GM12878 (cell line): ENCODE measurements at regions not wholly inside any gene's neighbourhood (a gene's known extent, or its start where the extent isn't known, plus 50 kb on each side); places are given as distances from the start of the nearest gene placed in this dataset.

Source experiments
- CBX5 ChIP-seq: sonication (generic); IDR thresholded peaks from 2 replicates; pipeline ENCODE4 v1.6.1; 2016; ENCODE audit warnings: low read depth, moderate library complexity, mild to moderate bottlenecking, inconsistent platforms
- EED ChIP-seq: sonication (generic); IDR thresholded peaks from 2 replicates; pipeline ENCODE4 v1.6.1; 2016; ENCODE audit warnings: antibody characterized with exemption, low read depth
- FOXM1 ChIP-seq: IDR thresholded peaks from 2 replicates; pipeline ENCODE4 v1.6.1; 2012; ENCODE audit warnings: low read depth, mild to moderate bottlenecking, inconsistent platforms, low read length, moderate library complexity
- HDGF ChIP-seq: fragments of 450-650 bp; IDR thresholded peaks from 2 replicates; pipeline ENCODE4 v1.6.1; 2016; ENCODE audit warnings: antibody characterized with exemption
- KAT2A ChIP-seq: conservative IDR thresholded peaks from 2 replicates; pipeline ENCODE4 v1.6.1; 2011; ENCODE audit warnings: low read depth, low read length; ENCODE audit not compliant: control insufficient read depth
- NFYB ChIP-seq: IDR thresholded peaks from 2 replicates; pipeline ENCODE4 v1.6.1; 2011; ENCODE audit warnings: low read depth, mild to moderate bottlenecking, low read length, improper control_type of control experiment, moderate library complexity; ENCODE audit not compliant: insufficient read depth
- NR2F1 ChIP-seq: fragments of 450-650 bp; conservative IDR thresholded peaks from 2 replicates; pipeline ENCODE4 v1.6.1; 2017; ENCODE audit warnings: mild to moderate bottlenecking
- NRF1 ChIP-seq: conservative IDR thresholded peaks from 2 replicates; pipeline ENCODE4 v1.6.1; 2011; ENCODE audit warnings: mild to moderate bottlenecking, low read depth, low read length, improper control_type of control experiment
- POLR2A ChIP-seq: IDR thresholded peaks from 2 replicates; pipeline ENCODE4 v1.6.1; 2011; ENCODE audit warnings: low read depth, mild to moderate bottlenecking, low read length
- RBBP5 ChIP-seq: fragments of 200-600 bp; sonication (generic); conservative IDR thresholded peaks from 2 replicates; pipeline ENCODE4 v1.6.1; 2016
- STAT1 ChIP-seq: fragments of 450-650 bp; conservative IDR thresholded peaks from 2 replicates; pipeline ENCODE4 v1.6.1; 2014; ENCODE audit warnings: antibody characterized with exemption, mild to moderate bottlenecking
- TARDBP ChIP-seq: IDR thresholded peaks from 2 replicates; pipeline ENCODE4 v1.6.1; 2016; ENCODE audit warnings: borderline replicate concordance
- TCF3 ChIP-seq: IDR thresholded peaks from 2 replicates; pipeline ENCODE4 v1.6.1; 2012; ENCODE audit warnings: low read depth, mild to moderate bottlenecking, low read length, borderline replicate concordance; ENCODE audit not compliant: insufficient read depth
- TF ChIP-seq, protein P1 (sequence below): fragments of 450-650 bp; IDR thresholded peaks from 2 replicates; pipeline ENCODE4 v1.6.1; 2017; ENCODE audit warnings: mild to moderate bottlenecking
- TF ChIP-seq, protein P2 (sequence below): IDR thresholded peaks from 2 replicates; pipeline ENCODE4 v1.6.1; 2011; ENCODE audit warnings: low read depth, mild to moderate bottlenecking, low read length, moderate library complexity, borderline replicate concordance; ENCODE audit errors: extremely low read depth
- TF ChIP-seq, protein P3 (sequence below): fragments of 450-650 bp; IDR thresholded peaks from 2 replicates; pipeline ENCODE4 v1.6.1; 2017; ENCODE audit warnings: borderline replicate concordance
- TF ChIP-seq, protein P4 (sequence below): IDR thresholded peaks from 2 replicates; pipeline ENCODE4 v1.6.1; 2012; ENCODE audit warnings: mild to moderate bottlenecking, low read depth, low read length
- TF ChIP-seq, protein P5 (sequence below): fragments of 150-350 bp; IDR thresholded peaks from 2 replicates; pipeline ENCODE4 v1.6.1; 2014; ENCODE audit warnings: mild to moderate bottlenecking, low read depth, low read length
- TF ChIP-seq, protein P6 (sequence below): fragments of 450-650 bp; IDR thresholded peaks from 2 replicates; pipeline ENCODE4 v1.6.1; 2014; ENCODE audit warnings: mild to moderate bottlenecking

DNA sequence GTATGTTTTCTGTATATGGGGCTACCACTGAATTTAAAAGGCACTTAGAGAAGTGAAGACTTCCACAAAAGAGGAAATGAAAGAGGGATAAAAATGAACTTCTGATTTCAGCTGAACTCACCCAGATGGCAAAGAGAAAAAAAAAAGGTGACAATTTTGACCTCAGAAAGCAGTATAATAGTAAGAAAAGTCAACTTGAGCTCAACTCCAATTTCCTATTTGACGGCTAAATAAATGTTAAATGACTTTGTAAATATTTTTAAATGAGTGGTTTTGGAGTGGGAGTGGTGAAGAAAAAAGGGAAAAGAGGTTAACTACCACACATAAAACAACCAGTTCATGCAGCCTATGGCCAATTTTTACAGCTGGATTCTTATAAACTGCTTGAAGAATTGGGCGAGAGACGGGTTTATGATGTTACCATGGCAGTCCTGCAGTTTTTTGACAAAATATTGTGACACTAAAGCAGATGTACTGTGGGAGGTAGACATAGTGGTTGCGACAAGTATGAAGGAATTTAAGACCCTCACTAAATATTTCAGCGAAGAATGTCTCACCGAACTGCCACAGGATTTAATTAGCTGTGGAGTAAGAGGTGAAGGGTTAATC lies 49.8 kb upstream of the ADTRP start (continued):
- TF ChIP-seq, protein P1, sequence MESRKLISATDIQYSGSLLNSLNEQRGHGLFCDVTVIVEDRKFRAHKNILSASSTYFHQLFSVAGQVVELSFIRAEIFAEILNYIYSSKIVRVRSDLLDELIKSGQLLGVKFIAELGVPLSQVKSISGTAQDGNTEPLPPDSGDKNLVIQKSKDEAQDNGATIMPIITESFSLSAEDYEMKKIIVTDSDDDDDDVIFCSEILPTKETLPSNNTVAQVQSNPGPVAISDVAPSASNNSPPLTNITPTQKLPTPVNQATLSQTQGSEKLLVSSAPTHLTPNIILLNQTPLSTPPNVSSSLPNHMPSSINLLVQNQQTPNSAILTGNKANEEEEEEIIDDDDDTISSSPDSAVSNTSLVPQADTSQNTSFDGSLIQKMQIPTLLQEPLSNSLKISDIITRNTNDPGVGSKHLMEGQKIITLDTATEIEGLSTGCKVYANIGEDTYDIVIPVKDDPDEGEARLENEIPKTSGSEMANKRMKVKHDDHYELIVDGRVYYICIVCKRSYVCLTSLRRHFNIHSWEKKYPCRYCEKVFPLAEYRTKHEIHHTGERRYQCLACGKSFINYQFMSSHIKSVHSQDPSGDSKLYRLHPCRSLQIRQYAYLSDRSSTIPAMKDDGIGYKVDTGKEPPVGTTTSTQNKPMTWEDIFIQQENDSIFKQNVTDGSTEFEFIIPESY: no peak
- TF ChIP-seq STAT1 (no peak), FOXM1 (peak; percentile 81), HDGF (no peak), TARDBP (no peak), EED (peak; percentile 8), RBBP5 (no peak), NFYB (no peak), TCF3 (peak; percentile 31; the same call in 1 of the 2 replicates), KAT2A (no peak), POLR2A (no peak), NRF1 (no peak), CBX5 (peak; percentile 98), NR2F1 (peak; percentile 77; the same call in 1 of the 2 replicates)
- TF ChIP-seq, protein P2, sequence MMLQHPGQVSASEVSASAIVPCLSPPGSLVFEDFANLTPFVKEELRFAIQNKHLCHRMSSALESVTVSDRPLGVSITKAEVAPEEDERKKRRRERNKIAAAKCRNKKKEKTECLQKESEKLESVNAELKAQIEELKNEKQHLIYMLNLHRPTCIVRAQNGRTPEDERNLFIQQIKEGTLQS: no peak
- TF ChIP-seq, protein P3, sequence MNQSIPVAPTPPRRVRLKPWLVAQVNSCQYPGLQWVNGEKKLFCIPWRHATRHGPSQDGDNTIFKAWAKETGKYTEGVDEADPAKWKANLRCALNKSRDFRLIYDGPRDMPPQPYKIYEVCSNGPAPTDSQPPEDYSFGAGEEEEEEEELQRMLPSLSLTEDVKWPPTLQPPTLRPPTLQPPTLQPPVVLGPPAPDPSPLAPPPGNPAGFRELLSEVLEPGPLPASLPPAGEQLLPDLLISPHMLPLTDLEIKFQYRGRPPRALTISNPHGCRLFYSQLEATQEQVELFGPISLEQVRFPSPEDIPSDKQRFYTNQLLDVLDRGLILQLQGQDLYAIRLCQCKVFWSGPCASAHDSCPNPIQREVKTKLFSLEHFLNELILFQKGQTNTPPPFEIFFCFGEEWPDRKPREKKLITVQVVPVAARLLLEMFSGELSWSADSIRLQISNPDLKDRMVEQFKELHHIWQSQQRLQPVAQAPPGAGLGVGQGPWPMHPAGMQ: no peak
- TF ChIP-seq, protein P4, sequence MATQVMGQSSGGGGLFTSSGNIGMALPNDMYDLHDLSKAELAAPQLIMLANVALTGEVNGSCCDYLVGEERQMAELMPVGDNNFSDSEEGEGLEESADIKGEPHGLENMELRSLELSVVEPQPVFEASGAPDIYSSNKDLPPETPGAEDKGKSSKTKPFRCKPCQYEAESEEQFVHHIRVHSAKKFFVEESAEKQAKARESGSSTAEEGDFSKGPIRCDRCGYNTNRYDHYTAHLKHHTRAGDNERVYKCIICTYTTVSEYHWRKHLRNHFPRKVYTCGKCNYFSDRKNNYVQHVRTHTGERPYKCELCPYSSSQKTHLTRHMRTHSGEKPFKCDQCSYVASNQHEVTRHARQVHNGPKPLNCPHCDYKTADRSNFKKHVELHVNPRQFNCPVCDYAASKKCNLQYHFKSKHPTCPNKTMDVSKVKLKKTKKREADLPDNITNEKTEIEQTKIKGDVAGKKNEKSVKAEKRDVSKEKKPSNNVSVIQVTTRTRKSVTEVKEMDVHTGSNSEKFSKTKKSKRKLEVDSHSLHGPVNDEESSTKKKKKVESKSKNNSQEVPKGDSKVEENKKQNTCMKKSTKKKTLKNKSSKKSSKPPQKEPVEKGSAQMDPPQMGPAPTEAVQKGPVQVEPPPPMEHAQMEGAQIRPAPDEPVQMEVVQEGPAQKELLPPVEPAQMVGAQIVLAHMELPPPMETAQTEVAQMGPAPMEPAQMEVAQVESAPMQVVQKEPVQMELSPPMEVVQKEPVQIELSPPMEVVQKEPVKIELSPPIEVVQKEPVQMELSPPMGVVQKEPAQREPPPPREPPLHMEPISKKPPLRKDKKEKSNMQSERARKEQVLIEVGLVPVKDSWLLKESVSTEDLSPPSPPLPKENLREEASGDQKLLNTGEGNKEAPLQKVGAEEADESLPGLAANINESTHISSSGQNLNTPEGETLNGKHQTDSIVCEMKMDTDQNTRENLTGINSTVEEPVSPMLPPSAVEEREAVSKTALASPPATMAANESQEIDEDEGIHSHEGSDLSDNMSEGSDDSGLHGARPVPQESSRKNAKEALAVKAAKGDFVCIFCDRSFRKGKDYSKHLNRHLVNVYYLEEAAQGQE: no peak
- TF ChIP-seq, protein P5, sequence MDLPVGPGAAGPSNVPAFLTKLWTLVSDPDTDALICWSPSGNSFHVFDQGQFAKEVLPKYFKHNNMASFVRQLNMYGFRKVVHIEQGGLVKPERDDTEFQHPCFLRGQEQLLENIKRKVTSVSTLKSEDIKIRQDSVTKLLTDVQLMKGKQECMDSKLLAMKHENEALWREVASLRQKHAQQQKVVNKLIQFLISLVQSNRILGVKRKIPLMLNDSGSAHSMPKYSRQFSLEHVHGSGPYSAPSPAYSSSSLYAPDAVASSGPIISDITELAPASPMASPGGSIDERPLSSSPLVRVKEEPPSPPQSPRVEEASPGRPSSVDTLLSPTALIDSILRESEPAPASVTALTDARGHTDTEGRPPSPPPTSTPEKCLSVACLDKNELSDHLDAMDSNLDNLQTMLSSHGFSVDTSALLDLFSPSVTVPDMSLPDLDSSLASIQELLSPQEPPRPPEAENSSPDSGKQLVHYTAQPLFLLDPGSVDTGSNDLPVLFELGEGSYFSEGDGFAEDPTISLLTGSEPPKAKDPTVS: no peak
- TF ChIP-seq, protein P6, sequence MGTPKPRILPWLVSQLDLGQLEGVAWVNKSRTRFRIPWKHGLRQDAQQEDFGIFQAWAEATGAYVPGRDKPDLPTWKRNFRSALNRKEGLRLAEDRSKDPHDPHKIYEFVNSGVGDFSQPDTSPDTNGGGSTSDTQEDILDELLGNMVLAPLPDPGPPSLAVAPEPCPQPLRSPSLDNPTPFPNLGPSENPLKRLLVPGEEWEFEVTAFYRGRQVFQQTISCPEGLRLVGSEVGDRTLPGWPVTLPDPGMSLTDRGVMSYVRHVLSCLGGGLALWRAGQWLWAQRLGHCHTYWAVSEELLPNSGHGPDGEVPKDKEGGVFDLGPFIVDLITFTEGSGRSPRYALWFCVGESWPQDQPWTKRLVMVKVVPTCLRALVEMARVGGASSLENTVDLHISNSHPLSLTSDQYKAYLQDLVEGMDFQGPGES: no peak
